ENCODE measurements at regions not wholly inside any gene's neighbourhood (a gene's known extent, or its start where the extent isn't known, plus 50 kb on each side); places are given as distances from the start of the nearest gene placed in this dataset.

GRCh38 chr1:90413519-90413918 lies 303.6 kb downstream of the BARHL2 start:
- no peak overlapping the region for H3K4me3 ChIP-seq (ENCODE audit: low read depth, low read length)
- TF ChIP-seq CTCF (IDR thresholded peaks at IDR 0.05; ENCODE audit: low read depth, low read length, missing control alignments) = no peak
- in situ Hi-C loops (cut with HindIII; ENCODE audit: low sequenced_read_pairs) = no loop called here
- DNase-seq (ENCODE audit: low read depth) = no peak

- in situ Hi-C loops (cut with HindIII; ENCODE audit: low sequenced_read_pairs) = no loop called here
- TF ChIP-seq CTCF (IDR thresholded peaks at IDR 0.05; ENCODE audit: low read depth, low read length, missing control alignments) = no peak
- no peak overlapping the region for H3K4me3 ChIP-seq (ENCODE audit: low read depth, low read length)
- DNase-seq (ENCODE audit: low read depth) = no peak
Observed at GRCh38 chr1:90412563-90412962, 304.5 kb downstream of the BARHL2 start.

- no peak for TF ChIP-seq CTCF (IDR thresholded peaks at IDR 0.05; ENCODE audit: low read depth, low read length, missing control alignments)
- in situ Hi-C loops (cut with HindIII; ENCODE audit: low sequenced_read_pairs) = no loop called here
- no peak overlapping the region for H3K4me3 ChIP-seq (ENCODE audit: low read depth, low read length)
- no peak for DNase-seq (ENCODE audit: low read depth)
Observed at GRCh38 chr1:90411185-90411584, 305.9 kb downstream of the BARHL2 start.

- TF ChIP-seq CTCF (IDR thresholded peaks at IDR 0.05; ENCODE audit: low read depth, low read length, missing control alignments) = no peak
- DNase-seq (ENCODE audit: low read depth) = no peak
- no peak overlapping the region for H3K4me3 ChIP-seq (ENCODE audit: low read depth, low read length)
- in situ Hi-C loops (cut with HindIII; ENCODE audit: low sequenced_read_pairs) = no loop called here
Observed at GRCh38 chr1:90407737-90408136, 309.4 kb downstream of the BARHL2 start.

- in situ Hi-C loops (cut with HindIII; ENCODE audit: low sequenced_read_pairs) = no loop called here
- DNase-seq (ENCODE audit: low read depth) = no peak
- no peak for TF ChIP-seq CTCF (IDR thresholded peaks at IDR 0.05; ENCODE audit: low read depth, low read length, missing control alignments)
- no peak overlapping the region for H3K4me3 ChIP-seq (ENCODE audit: low read depth, low read length)
Observed at GRCh38 chr1:90405726-90406125, 311.4 kb downstream of the BARHL2 start.

GRCh38 chr1:90402893-90403849 lies 313.9 kb downstream of the BARHL2 start:
- in situ Hi-C loops (cut with HindIII; ENCODE audit: low sequenced_read_pairs) = no loop called here
- DNase-seq (ENCODE audit: low read depth) = peak; percentile 100
- TF ChIP-seq CTCF (IDR thresholded peaks at IDR 0.05; ENCODE audit: low read depth, low read length, missing control alignments) = no peak
- no peak overlapping the region for H3K4me3 ChIP-seq (ENCODE audit: low read depth, low read length)

All from astrocyte of the cerebellum (primary cell).